ENCODE measurements at regions not wholly inside any gene's neighbourhood (a gene's known extent, or its start where the extent isn't known, plus 50 kb on each side); places are given as distances from the start of the nearest gene placed in this dataset.

DNA sequence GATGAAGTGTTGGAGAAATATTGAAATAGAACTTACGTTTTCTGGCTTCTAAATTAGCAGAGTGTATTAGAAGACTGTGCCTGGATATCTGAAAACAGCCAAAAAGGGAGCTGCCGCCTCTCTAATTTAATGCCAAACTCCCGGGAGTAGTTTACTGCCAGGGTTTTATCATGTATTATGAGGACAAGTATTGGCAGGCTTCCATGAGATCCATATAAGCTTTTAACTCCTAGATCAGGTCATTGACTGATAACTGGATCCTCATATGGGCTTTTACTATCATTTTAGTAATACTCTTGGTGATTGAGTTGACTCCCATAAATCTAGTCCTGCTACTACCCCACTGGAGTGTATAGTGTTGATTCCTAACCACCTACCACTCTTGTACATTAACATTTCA is 178.4 kb upstream of the CXADR start:
- intact Hi-C loops (cut with DNase I), result no loop called here
- no peaks in the 10 kb centered on the region for H3K9me3 ChIP-seq
- TF ChIP-seq, protein P1, sequence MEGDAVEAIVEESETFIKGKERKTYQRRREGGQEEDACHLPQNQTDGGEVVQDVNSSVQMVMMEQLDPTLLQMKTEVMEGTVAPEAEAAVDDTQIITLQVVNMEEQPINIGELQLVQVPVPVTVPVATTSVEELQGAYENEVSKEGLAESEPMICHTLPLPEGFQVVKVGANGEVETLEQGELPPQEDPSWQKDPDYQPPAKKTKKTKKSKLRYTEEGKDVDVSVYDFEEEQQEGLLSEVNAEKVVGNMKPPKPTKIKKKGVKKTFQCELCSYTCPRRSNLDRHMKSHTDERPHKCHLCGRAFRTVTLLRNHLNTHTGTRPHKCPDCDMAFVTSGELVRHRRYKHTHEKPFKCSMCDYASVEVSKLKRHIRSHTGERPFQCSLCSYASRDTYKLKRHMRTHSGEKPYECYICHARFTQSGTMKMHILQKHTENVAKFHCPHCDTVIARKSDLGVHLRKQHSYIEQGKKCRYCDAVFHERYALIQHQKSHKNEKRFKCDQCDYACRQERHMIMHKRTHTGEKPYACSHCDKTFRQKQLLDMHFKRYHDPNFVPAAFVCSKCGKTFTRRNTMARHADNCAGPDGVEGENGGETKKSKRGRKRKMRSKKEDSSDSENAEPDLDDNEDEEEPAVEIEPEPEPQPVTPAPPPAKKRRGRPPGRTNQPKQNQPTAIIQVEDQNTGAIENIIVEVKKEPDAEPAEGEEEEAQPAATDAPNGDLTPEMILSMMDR (IDR thresholded peaks at IDR 0.05), result no peak
- H3K4me3 ChIP-seq, result no peak overlapping the region
- no peaks in the 10 kb centered on the region for H3K36me3 ChIP-seq
- WGBS, 2 donors, result 50 to 54% methylated on average over 3 of the region's 3 CpGs
- no peaks in the 10 kb centered on the region for H3K27me3 ChIP-seq
- DNase-seq, result no peak
- no peak overlapping the region for H3K27ac ChIP-seq
- no peak for ATAC-seq
- no peaks in the 10 kb centered on the region for H3K4me1 ChIP-seq

GRCh38 chr21:17340081-17340480 is 172.8 kb upstream of the CXADR start:
- ATAC-seq (no peak), DNase-seq (no peak)
- WGBS, 2 donors, result 54 to 57% methylated on average over 3 of the region's 3 CpGs
- no peak overlapping the region for H3K4me3 ChIP-seq
- H3K27ac ChIP-seq, result no peak overlapping the region
- no peaks in the 10 kb centered on the region for H3K27me3 ChIP-seq
- intact Hi-C loops (cut with DNase I), result no loop called here
- TF ChIP-seq, protein P1 (IDR thresholded peaks at IDR 0.05), result no peak
- peaks cover 0 to 27% (median 5%) of the 10 kb centered on the region in 11 donors for H3K9me3 ChIP-seq
- no peaks in the 10 kb centered on the region for H3K36me3 ChIP-seq
- no peaks in the 10 kb centered on the region for H3K4me1 ChIP-seq

- H3K9me3 ChIP-seq, result peaks cover 0 to 27% (median 5%) of the 10 kb centered on the region in 11 donors
- TF ChIP-seq, protein P1 (IDR thresholded peaks at IDR 0.05), result no peak
- H3K4me3 ChIP-seq, result no peak overlapping the region
- DNase-seq (no peak), ATAC-seq (no peak)
- no peak overlapping the region for H3K27ac ChIP-seq
- H3K36me3 ChIP-seq, result no peaks in the 10 kb centered on the region
- no peaks in the 10 kb centered on the region for H3K27me3 ChIP-seq
- no peaks in the 10 kb centered on the region for H3K4me1 ChIP-seq
- WGBS, 2 donors, result 20 to 24% methylated on average over 2 of the region's 2 CpGs
- intact Hi-C loops (cut with DNase I), result no loop called here
Observed at GRCh38 chr21:17343055-17343454, 169.8 kb upstream of the CXADR start.

DNA sequence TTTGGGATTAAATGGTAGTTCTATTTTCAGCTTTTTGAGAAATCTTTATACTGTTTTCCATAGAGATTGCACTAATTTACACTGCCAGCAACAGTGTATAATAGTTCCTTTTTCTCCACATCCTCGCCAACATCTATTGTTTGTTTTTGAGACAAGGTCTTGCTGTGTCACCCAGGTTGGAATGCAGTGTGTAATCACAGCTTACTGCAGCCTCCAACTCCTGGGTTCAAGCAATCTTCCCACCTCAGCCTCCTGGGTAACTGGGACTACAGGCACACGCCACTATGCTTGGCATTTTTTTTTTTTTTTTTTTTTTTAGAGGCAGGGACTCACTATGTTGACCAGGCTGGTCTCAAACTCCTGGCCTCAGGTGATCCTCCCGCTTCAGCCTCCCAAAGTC is 164.5 kb upstream of the CXADR start:
- Histone ChIP-seq H3K9me3 (peaks cover 0 to 14% (median 0%) of the 10 kb centered on the region in 11 donors), H3K27ac (no peak overlapping the region), H3K27me3 (no peaks in the 10 kb centered on the region), H3K36me3 (no peaks in the 10 kb centered on the region), H3K4me3 (no peak overlapping the region), H3K4me1 (no peaks in the 10 kb centered on the region)
- no peak for ATAC-seq
- no peak for DNase-seq
- intact Hi-C loops (cut with DNase I), result no loop called here
- WGBS, 2 donors, result 65 to 68% methylated on average over 3 of the region's 3 CpGs
- TF ChIP-seq, protein P1 (IDR thresholded peaks at IDR 0.05), result no peak
